Inferior parietal cortex (tissue), 1 donor: ENCODE measurements at regions not wholly inside any gene's neighbourhood (a gene's known extent, or its start where the extent isn't known, plus 50 kb on each side); places are given as distances from the start of the nearest gene placed in this dataset.
A peak's percentile ranks its signal among the peaks of the same experiment; 100 is the strongest.

Source experiments
- DNase-seq: peaks from one replicate; pipeline ENCODE4 v3.0.0-alpha.2; 2016; ENCODE audit errors: extremely low spot score

- no peak for DNase-seq
These were observed 172.4 kb downstream of the PHETA1 start for GRCh38 chr12:111196532-111196931.

- DNase-seq: no peak
These were observed 173.6 kb downstream of the PHETA1 start for GRCh38 chr12:111195316-111195715.

GRCh38 chr12:111194703-111195051 lies 174.2 kb downstream of the PHETA1 start:
- DNase-seq: no peak

- no peak for DNase-seq
These were observed 174.8 kb downstream of the PHETA1 start for GRCh38 chr12:111193977-111194702.

GRCh38 chr12:111193496-111193895 lies 175.4 kb downstream of the PHETA1 start:
- DNase-seq: no peak

- no peak for DNase-seq
These were observed 175.8 kb downstream of the PHETA1 start for GRCh38 chr12:111193067-111193466.

- no peak for DNase-seq
These were observed 176.2 kb downstream of the PHETA1 start for GRCh38 chr12:111192647-111193046.

- no peak for DNase-seq
These were observed 178.0 kb downstream of the PHETA1 start for GRCh38 chr12:111190741-111191526.

- no peak for DNase-seq
These were observed 179.1 kb downstream of the PHETA1 start for GRCh38 chr12:111189792-111190191.

GRCh38 chr12:111188436-111188835 lies 180.5 kb downstream of the PHETA1 start:
- DNase-seq: no peak

- no peak for DNase-seq
These were observed 182.5 kb downstream of the PHETA1 start for GRCh38 chr12:111186347-111186746.

- no peak for DNase-seq
These were observed 183.0 kb downstream of the PHETA1 start for GRCh38 chr12:111185889-111186227.

GRCh38 chr12:111185206-111185888 lies 183.5 kb downstream of the PHETA1 start:
- DNase-seq: no peak

GRCh38 chr12:111184161-111184560 lies 184.7 kb downstream of the PHETA1 start:
- no peak for DNase-seq

- no peak for DNase-seq
These were observed 185.8 kb downstream of the PHETA1 start for GRCh38 chr12:111183094-111183493.

GRCh38 chr12:111182382-111182781 lies 186.5 kb downstream of the PHETA1 start:
- DNase-seq: no peak

- DNase-seq: peak; percentile 36
These were observed 187.7 kb downstream of the PHETA1 start for GRCh38 chr12:111181143-111181726.

GRCh38 chr12:111180426-111181142 lies 188.3 kb downstream of the PHETA1 start:
- DNase-seq: no peak

GRCh38 chr12:111178181-111179081 lies 190.5 kb downstream of the PHETA1 start:
- no peak for DNase-seq

- DNase-seq: no peak
These were observed 193.3 kb downstream of the PHETA1 start for GRCh38 chr12:111175396-111176094.
